GM21447 (cell line): ENCODE measurements at regions not wholly inside any gene's neighbourhood (a gene's known extent, or its start where the extent isn't known, plus 50 kb on each side); places are given as distances from the start of the nearest gene placed in this dataset.
"Not testable (repeated sequence)": the region's sequence is repeated elsewhere in the genome, so short reads cannot be mapped to it uniquely, and the experiment has no call there.

Experiments used
- ATAC-seq: cut with Tn5 transposase; IDR thresholded peaks from one replicate; pipeline ENCODE4 v1.9.1; 2021; ENCODE audit not compliant: unreplicated experiment

- no peak for ATAC-seq
Observed at GRCh38 chr10:3954615-3955014, 169.6 kb upstream of the KLF6 start.

DNA sequence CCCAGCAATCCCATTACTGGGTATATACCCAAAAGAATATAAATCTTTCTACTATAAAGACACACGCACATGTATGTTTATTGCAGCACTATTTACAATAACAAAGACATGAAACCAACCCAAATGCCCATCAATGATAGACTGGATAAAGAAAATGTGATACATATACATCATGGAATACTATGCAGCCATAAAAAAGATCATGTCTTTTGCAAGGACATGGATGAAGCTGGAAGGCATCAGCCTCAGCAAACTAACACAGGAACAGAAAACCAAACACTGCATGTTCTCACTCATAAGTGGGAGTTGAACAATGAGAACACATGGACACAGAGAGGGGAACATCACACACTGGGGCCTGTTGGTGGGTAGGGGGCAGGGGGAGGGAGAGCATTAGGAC lies 169.0 kb upstream of the KLF6 start:
- not testable (repeated sequence) for ATAC-seq

DNA sequence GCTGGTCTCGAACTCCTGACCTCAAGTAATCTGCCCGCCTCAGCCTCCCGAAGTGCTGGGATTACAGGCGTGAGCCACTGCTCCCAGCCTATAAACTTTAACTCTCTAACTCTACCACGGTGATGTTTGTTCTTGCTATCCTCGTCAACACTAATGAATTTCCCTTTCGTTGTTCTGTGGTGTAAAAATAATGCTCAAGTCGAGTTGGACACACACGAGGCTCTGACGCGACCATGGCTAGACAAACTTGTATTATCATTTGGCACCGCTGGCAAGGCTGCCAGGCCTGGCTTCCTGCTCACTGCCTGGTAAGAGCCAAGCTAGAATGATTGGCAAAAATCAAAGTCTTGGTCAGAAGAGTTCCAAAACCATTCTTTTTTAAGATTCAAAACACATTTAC lies 167.0 kb upstream of the KLF6 start:
- no peak for ATAC-seq

DNA sequence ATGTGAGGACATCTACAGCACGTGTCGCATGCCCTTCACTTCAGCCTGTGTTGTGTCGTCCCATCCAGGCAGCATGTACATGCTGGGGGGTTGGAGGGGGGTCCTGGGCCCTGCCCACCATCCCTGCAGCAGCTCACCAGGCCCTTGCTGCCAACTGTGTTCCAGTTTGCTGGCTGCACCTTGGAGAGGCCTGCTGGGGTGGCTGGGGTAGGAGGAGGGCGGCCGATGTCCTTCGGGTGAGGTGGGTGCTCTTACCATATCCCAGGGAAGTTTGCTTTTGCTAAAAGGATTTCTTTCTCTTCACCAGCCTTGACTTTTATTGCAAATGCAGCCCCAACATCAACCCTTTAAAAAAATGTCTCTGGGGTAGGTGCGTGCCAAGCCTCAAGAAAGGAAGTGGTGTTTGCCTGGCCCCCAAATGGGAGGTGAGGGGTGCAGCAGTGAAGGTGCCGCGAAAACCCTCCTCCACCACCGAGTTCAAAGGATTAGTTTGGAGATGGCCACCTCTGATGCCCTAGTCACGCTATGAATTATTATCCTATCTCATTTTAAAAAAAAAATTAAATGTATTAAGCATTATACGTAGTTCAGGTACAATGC lies 165.8 kb upstream of the KLF6 start:
- no peak for ATAC-seq

DNA sequence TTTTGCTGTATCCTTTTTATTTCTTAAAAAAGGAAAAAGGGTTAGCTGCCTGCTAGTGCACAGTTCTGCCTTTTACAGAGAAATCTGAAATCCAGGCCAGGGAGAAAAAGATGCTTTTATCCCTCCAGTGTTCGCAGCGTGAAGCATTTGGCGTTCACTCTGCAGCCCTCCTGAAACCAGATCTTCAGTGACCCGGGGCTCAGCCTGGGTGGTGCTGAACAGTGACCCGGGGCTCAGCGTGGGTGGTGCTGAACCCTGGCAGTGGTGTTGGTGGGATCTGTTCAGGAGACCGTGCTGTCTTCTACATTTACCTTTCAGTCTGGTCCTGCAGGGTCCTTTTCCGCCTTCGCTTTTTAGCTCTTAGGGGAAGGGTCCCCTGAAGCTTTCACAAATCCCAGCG lies 164.7 kb upstream of the KLF6 start:
- no peak for ATAC-seq

GRCh38 chr10:3948843-3949242 lies 163.8 kb upstream of the KLF6 start:
- ATAC-seq, result no peak

GRCh38 chr10:3946234-3947229 lies 161.5 kb upstream of the KLF6 start:
- no peak for ATAC-seq

GRCh38 chr10:3945026-3945425 lies 160.0 kb upstream of the KLF6 start:
- no peak for ATAC-seq

GRCh38 chr10:3944591-3944990 lies 159.6 kb upstream of the KLF6 start:
- no peak for ATAC-seq

- ATAC-seq, result no peak
Observed at GRCh38 chr10:3943695-3944257, 158.8 kb upstream of the KLF6 start.

DNA sequence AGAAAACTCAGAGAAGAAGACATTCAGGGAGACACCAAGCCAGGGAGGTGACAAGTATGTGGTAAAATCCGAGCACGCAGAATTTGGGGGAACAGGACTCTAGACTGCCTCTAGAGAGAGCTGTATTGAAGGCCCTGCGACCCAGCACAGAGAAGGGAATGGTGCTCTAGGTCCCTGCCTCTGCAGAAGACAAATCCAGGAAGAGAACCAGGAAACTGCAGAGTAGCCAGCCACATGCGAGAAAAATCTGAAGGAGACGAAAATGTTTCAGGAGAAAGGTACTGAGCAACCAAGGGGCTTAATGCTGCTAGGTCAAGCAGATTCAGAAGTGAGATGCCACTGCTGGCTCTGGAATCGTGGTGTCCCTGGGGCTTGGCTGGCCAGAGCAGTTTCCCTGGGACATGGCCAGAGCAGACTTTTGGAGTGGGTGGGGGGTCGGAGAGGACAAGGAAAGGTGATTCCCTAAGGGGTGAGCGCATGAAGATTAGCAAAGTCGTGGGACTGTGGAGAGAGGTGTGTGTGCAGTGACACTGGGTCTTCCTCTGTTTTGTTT lies 158.0 kb upstream of the KLF6 start:
- no peak for ATAC-seq

GRCh38 chr10:3941676-3942075 lies 156.7 kb upstream of the KLF6 start:
- no peak for ATAC-seq

GRCh38 chr10:3936422-3937040 lies 151.5 kb upstream of the KLF6 start:
- no peak for ATAC-seq

- ATAC-seq, result no peak
Observed at GRCh38 chr10:3935933-3936359, 150.9 kb upstream of the KLF6 start.

GRCh38 chr10:3935141-3935540 lies 150.1 kb upstream of the KLF6 start:
- ATAC-seq, result peak; percentile 99

DNA sequence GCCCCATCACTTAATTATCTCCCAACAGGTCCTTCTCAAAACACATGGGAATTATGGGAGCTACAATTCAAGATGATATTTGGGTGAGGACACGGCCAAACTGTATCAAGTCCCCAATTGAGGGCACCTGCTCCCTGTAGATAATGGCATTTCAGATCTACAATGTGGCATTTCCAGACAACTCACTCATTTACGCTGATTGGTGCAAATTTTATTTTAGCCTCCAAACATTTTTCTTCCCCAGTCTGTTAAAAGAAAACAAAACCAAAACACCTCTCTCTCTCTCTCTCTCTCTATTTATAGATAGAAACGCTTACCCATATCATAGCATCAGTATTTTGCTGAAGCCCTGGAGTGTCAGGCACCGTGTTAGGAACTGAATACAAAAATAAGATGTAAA lies 148.7 kb upstream of the KLF6 start:
- ATAC-seq, result no peak

GRCh38 chr10:3932597-3933375 lies 147.8 kb upstream of the KLF6 start:
- no peak for ATAC-seq

DNA sequence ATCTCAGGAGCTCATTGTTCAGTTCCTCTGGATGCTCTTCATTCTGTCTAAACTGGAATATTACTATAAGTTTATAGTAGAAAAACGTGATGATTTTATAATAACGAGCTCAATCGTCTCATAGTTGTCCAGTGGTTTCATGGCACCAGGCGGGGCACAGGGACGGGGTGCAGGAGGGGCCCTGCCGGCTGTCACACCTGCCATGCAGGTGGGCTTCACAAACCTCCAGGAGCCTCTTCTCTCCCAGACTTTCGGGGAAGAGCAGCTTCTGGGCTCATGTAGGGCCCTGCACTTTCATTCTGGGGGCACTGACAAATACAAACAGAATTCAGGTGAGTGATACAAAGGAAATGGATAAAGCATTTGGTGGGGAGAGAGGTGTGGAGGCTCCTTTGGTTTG lies 146.9 kb upstream of the KLF6 start:
- no peak for ATAC-seq

DNA sequence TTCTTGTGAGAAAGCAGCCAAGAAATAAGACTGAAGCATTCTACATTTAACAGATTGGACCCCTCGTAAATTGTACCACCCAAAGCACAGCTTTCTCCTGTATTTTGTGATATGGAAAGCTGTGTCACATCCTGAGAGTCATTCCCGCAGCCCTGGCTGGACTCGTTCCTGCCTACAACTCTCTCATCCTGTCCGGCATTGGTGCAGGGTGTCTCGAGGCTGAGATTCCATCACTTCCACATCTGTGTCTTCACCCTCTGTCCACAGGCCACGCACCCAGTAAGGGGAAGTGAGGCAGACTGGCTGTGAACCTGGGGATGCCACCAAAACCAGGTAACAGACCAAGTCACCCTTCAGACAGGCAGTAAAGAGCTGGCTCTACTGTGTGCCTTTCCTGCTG lies 146.2 kb upstream of the KLF6 start:
- ATAC-seq, result no peak

- ATAC-seq, result no peak
Observed at GRCh38 chr10:3928569-3928968, 143.6 kb upstream of the KLF6 start.

GRCh38 chr10:3928078-3928477 lies 143.1 kb upstream of the KLF6 start:
- no peak for ATAC-seq
